ENCODE measurements at regions not wholly inside any gene's neighbourhood (a gene's known extent, or its start where the extent isn't known, plus 50 kb on each side); places are given as distances from the start of the nearest gene placed in this dataset.

GRCh38 chr3:189383630-189384029 is 211.9 kb downstream of the TPRG1 start:
- TF ChIP-seq, protein P1, sequence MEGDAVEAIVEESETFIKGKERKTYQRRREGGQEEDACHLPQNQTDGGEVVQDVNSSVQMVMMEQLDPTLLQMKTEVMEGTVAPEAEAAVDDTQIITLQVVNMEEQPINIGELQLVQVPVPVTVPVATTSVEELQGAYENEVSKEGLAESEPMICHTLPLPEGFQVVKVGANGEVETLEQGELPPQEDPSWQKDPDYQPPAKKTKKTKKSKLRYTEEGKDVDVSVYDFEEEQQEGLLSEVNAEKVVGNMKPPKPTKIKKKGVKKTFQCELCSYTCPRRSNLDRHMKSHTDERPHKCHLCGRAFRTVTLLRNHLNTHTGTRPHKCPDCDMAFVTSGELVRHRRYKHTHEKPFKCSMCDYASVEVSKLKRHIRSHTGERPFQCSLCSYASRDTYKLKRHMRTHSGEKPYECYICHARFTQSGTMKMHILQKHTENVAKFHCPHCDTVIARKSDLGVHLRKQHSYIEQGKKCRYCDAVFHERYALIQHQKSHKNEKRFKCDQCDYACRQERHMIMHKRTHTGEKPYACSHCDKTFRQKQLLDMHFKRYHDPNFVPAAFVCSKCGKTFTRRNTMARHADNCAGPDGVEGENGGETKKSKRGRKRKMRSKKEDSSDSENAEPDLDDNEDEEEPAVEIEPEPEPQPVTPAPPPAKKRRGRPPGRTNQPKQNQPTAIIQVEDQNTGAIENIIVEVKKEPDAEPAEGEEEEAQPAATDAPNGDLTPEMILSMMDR (IDR thresholded peaks at IDR 0.05; ENCODE audit: insufficient read depth, low read length): no peak
- no peak for TF ChIP-seq POLR2AphosphoS5 (IDR thresholded peaks at IDR 0.05; ENCODE audit: low read depth)
- no peak for TF ChIP-seq GABPA (IDR thresholded peaks at IDR 0.05; ENCODE audit: low read depth)
- TF ChIP-seq, protein P2, sequence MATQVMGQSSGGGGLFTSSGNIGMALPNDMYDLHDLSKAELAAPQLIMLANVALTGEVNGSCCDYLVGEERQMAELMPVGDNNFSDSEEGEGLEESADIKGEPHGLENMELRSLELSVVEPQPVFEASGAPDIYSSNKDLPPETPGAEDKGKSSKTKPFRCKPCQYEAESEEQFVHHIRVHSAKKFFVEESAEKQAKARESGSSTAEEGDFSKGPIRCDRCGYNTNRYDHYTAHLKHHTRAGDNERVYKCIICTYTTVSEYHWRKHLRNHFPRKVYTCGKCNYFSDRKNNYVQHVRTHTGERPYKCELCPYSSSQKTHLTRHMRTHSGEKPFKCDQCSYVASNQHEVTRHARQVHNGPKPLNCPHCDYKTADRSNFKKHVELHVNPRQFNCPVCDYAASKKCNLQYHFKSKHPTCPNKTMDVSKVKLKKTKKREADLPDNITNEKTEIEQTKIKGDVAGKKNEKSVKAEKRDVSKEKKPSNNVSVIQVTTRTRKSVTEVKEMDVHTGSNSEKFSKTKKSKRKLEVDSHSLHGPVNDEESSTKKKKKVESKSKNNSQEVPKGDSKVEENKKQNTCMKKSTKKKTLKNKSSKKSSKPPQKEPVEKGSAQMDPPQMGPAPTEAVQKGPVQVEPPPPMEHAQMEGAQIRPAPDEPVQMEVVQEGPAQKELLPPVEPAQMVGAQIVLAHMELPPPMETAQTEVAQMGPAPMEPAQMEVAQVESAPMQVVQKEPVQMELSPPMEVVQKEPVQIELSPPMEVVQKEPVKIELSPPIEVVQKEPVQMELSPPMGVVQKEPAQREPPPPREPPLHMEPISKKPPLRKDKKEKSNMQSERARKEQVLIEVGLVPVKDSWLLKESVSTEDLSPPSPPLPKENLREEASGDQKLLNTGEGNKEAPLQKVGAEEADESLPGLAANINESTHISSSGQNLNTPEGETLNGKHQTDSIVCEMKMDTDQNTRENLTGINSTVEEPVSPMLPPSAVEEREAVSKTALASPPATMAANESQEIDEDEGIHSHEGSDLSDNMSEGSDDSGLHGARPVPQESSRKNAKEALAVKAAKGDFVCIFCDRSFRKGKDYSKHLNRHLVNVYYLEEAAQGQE (IDR thresholded peaks at IDR 0.05; ENCODE audit: insufficient replicate concordance, low read depth): no peak

All from HL-60 (cell line).